Central memory CD8-positive, alpha-beta T cell (primary cell): ENCODE measurements at regions not wholly inside any gene's neighbourhood (a gene's known extent, or its start where the extent isn't known, plus 50 kb on each side); places are given as distances from the start of the nearest gene placed in this dataset.

Experiments
- ATAC-seq: fragments of 150-1000 bp; cut with Tn5 transposase; replicated peaks from 2 replicates; pipeline ENCODE4 v1.10.0; 2022; ENCODE audit warnings: mild to moderate bottlenecking, moderate FRiP score, moderate number of reproducible peaks; ENCODE audit not compliant: poor library complexity, severe bottlenecking; ENCODE audit errors: extremely low read depth
- DNase-seq, 2 donors: peaks; one replicate each; pipeline ENCODE4 v3.0.0; 2021; ENCODE audit warnings: low spot score in 2 of 2
- H3K27ac Mint-ChIP-seq: one replicate; pipeline ENCODE4 v1.8.0; 2022; ENCODE audit warnings: low read depth, mild to moderate bottlenecking, moderate library complexity, mixed read lengths
- H3K27me3 Mint-ChIP-seq: one replicate; pipeline ENCODE4 v1.8.0; 2022; ENCODE audit warnings: mixed read lengths
- H3K36me3 Mint-ChIP-seq: one replicate; pipeline ENCODE4 v1.8.0; 2022; ENCODE audit warnings: mild to moderate bottlenecking, moderate library complexity, mixed read lengths; ENCODE audit not compliant: insufficient read depth
- H3K4me1 Mint-ChIP-seq: one replicate; pipeline ENCODE4 v1.8.0; 2022; ENCODE audit warnings: mixed read lengths
- H3K4me3 Mint-ChIP-seq: one replicate; pipeline ENCODE4 v1.8.0; 2022; ENCODE audit warnings: mild to moderate bottlenecking, moderate library complexity, mixed read lengths
- H3K9me3 Mint-ChIP-seq: one replicate; pipeline ENCODE4 v1.8.0; 2022; ENCODE audit warnings: mixed read lengths

DNA sequence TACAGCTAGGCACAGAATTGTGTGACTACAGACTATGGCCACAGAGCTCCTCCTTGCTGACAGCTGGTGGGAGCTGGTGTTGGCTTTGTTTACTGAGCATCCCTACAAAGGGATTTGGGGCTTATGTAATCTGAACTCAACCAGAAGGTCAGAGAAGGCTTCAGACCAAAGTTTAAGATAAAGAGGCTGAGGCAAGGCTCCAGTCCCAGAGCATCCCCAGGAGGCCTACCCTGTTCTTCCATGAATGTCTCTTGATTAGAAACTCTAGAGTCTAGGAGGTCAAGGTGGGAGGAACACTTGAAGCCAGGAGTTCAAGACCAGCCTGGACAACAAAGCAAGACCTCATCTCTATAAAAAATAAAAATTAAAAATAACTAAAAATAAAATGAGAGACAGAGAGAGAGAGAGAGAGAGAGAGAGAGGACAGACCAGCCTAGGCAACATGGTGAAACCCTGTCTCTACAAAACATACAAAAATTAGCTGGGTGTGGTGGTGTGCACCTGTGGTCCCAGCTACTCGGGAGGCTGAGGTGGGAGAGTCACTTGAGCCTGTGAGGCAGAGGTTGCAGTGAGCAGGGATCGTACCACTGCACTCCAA is 125.5 kb upstream of the SERPIND1 start:
- DNase-seq: no peak
- Mint-ChIP-seq H3K27me3 (no peaks in the 10 kb centered on the region), H3K4me1 (no peaks in the 10 kb centered on the region), H3K4me3 (no peak overlapping the region), H3K27ac (no peak overlapping the region), H3K36me3 (no peaks in the 10 kb centered on the region), H3K9me3 (no peaks in the 10 kb centered on the region)
- ATAC-seq: no peak

DNA sequence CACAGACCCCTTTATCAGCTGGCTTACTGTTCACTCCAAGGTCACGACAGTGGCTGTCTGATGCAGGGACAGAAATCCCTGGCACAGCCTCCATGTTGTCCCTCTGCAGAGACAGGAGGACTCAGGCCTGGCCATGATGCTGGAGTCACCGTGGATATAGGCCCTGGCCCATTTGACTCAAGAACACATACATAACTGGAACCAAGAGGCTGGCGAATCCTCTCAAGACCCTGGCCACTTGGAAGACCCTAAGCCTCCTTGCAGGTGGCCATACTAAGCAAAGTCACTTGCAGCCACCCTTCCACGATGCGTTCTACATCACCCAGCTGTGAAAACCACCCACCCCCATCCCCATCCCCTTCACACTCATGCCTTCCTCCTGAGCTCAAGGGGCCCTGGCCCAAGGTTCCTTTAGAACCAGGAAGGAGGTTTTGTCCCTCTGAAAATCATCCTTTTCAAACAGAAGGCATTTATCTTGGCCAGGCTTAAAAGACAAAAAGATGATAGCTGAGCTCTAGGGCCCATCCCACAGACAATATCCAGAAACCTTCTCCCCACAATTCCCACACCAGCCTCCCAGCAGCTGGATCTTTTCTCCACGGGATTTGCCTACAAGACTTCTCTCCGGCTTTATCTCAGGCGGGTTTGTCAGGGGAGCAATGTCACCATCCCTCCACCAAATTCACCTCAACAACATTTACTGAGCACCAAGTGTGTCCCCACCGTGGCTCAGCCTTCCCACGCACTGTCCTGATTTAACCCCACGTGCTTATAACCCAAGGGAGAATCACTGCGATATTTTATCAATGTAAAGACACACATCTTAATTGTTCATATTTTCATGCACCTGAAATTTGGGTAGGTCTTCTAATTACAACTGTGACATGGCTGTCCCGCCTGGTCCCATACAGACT is 123.4 kb upstream of the SERPIND1 start:
- Mint-ChIP-seq H3K4me1 (no peaks in the 10 kb centered on the region), H3K27me3 (no peaks in the 10 kb centered on the region), H3K36me3 (no peaks in the 10 kb centered on the region), H3K4me3 (no peak overlapping the region), H3K9me3 (no peaks in the 10 kb centered on the region), H3K27ac (no peak overlapping the region)
- no peak for DNase-seq
- ATAC-seq: no peak

DNA sequence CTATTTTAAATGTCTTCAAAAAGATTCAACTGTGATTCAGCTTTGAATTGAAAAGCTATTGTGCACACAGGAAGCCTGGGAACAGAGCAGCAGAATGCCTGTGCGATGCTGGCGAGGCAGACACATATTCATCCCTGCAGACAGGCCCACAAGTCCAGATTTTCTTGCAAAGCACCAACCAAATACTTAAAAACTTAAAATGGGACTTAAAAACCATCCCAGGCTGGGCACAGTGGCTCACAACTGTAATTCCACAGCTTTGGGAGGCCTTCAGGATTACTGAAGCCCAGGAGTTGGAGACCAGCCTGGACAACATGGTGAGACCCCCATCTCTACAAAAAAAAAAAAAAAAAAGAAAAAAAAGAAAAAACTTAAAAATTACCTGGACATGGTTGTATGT is 122.6 kb upstream of the SERPIND1 start:
- ATAC-seq (no peak), DNase-seq (no peak)
- H3K27me3 Mint-ChIP-seq: no peaks in the 10 kb centered on the region
- no peaks in the 10 kb centered on the region for H3K4me1 Mint-ChIP-seq
- no peak overlapping the region for H3K4me3 Mint-ChIP-seq
- H3K36me3 Mint-ChIP-seq: no peaks in the 10 kb centered on the region
- no peak overlapping the region for H3K27ac Mint-ChIP-seq
- H3K9me3 Mint-ChIP-seq: no peaks in the 10 kb centered on the region

DNA sequence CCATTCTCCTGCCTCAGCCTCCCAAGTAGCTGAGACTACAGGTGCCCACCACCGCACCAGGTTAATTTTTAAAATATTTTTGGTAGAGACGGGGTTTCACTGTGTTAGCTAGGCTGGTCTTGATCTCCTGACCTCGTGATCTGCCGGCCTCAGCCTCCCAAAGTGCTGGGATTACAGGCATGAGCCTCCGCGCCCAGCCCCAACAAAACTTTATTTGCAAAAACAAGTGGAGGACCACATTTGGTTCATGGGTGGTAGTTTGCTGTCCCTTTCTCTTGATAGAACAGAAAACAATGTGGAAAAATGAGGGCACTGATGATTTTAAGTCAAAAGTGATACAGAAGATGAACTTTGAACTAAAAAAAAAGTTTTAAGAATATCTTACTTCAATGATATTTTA is 121.8 kb upstream of the SERPIND1 start:
- no peak overlapping the region for H3K4me3 Mint-ChIP-seq
- DNase-seq (no peak), ATAC-seq (no peak)
- H3K36me3 Mint-ChIP-seq: no peaks in the 10 kb centered on the region
- H3K27me3 Mint-ChIP-seq: peaks cover 1% of the 10 kb centered on the region
- H3K9me3 Mint-ChIP-seq: no peaks in the 10 kb centered on the region
- no peaks in the 10 kb centered on the region for H3K4me1 Mint-ChIP-seq
- no peak overlapping the region for H3K27ac Mint-ChIP-seq

DNA sequence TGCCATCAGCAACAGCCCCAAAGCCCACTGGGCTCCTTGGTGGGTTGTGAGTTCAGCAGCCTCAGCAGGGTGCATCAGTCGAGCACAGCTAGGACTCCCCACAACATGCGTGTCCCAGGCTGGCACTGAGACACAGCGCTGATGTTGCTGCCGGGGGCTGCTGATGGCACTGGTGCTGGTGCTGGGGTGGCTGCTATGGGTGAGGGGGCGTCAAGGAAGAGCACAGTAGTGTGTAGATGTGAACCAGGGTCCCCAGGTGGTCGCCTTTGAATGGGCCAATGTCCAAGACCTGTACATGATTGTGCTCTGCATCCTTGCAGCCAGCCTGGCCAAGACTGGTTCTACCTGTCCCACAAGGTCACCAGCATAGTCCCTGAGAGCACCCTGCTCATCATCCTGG is 121.3 kb upstream of the SERPIND1 start:
- Mint-ChIP-seq H3K4me3 (no peak overlapping the region), H3K4me1 (no peaks in the 10 kb centered on the region), H3K27me3 (peaks cover 6% of the 10 kb centered on the region), H3K36me3 (no peaks in the 10 kb centered on the region), H3K9me3 (no peaks in the 10 kb centered on the region), H3K27ac (no peak overlapping the region)
- DNase-seq (no peak), ATAC-seq (no peak)

DNA sequence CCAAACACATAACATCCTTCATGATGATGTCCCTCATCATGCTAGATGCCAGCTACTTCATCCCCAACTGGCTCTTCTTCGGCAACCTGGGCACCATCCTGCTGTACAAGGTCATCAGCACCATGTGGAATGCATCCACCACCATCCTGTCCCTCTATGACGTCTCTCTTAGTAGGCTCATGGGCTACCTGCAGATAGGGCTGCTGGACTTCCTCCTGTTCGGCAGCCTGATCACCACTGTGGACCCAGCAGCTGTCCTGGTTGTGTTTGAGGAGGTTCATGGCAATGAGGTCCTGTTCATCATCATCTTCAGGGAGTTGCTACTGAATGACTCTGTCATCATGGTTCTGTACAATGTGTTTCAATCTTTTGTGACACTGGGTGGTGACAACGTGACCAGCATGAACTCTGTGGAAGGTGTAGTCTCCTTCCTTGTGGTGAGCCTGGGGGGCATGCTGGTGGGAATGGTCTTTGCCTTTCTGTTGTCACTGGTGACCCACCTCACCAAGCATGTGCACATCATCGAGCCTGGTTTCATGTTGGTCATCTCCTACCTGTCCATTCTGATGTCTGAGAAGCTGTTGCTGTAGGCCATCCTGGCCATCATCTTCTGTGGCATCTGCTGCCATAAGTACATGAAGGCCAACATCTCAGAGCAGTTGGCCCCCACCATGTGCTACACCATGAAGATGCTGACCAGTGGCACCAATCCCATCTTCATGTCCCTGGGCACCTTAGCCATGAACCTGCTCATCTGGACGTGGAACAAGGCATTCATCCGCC is 120.7 kb upstream of the SERPIND1 start:
- Mint-ChIP-seq H3K4me3 (no peak overlapping the region), H3K27ac (no peak overlapping the region), H3K36me3 (no peaks in the 10 kb centered on the region), H3K27me3 (peaks cover 12% of the 10 kb centered on the region), H3K9me3 (no peaks in the 10 kb centered on the region), H3K4me1 (no peaks in the 10 kb centered on the region)
- DNase-seq (peak in 1 of 2 donors; percentile 7), ATAC-seq (no peak)

DNA sequence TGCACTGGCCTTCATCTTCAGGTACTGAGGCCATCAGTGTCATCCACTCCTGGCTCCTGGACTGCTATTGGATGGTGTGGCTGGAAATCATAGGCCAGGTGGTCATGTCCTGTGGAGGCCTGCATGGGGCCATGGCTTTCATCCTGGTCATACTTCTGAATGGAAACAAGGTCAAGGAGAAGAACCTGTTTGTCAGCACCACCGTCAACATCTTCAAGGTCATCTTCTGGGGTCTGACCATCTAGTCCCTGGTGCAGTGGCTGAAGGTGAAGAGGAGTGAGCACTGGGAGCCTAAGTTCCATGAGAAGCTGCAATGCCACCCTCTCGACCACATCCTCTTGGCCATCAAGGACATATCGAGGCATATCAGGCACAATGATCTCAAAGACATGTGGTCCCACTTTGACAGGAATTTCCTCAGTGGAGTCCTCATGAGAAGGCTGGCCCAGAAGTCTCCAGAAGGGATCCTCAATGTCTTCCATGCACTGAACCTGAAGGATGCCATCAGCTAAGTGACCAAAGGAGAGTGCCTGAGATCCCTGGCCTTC is 120.0 kb upstream of the SERPIND1 start:
- H3K27ac Mint-ChIP-seq: no peak overlapping the region
- peaks cover 15% of the 10 kb centered on the region for H3K27me3 Mint-ChIP-seq
- H3K4me3 Mint-ChIP-seq: no peak overlapping the region
- H3K36me3 Mint-ChIP-seq: no peaks in the 10 kb centered on the region
- no peak for ATAC-seq
- H3K4me1 Mint-ChIP-seq: no peaks in the 10 kb centered on the region
- DNase-seq: peak in 1 of 2 donors; percentile 12
- no peaks in the 10 kb centered on the region for H3K9me3 Mint-ChIP-seq

DNA sequence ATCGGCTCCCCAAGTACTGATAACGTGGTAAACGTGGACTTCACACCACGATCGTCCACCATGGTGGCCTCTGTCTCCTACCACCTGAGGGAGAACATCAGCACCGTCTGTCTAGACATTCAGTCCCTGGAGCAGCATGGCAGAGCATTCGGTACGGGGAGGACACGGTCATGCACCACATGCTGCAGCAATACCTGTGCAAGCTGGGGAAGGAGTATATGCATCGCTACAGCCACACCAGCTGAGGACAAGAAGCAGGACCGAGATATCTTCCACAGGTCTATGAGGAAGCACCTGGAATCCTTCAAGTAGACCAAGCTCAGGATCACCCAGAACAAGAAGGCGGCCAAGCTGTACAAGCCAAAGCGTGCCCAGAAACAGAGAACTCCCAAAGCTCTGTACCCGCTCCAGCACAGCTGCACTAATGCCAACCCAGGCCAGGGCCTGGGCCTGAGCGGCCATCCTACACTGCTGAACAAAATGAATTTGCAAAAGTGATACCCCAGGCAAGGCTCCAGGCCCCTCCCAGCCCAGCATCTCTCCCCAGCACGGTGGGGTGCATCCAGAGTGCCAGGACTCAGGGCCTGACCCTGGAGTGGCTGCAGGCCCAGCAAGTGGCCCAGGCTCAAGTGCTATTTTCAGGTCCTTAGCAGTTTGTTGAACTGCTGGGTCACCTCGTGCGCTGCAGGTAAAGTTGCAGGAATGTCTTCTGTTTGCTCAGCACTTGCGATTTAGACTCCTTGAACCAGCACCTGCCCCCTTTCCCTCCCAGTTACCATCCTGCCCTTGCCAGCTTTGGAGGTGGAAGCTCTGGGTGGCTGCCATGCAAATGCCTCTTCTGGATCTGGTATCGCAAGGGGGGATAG is 119.3 kb upstream of the SERPIND1 start:
- Mint-ChIP-seq H3K9me3 (no peaks in the 10 kb centered on the region), H3K27ac (no peak overlapping the region), H3K4me3 (no peak overlapping the region), H3K4me1 (no peaks in the 10 kb centered on the region), H3K27me3 (peaks cover 15% of the 10 kb centered on the region), H3K36me3 (no peaks in the 10 kb centered on the region)
- peak in 1 of 2 donors; percentile 8 for DNase-seq
- ATAC-seq: no peak

DNA sequence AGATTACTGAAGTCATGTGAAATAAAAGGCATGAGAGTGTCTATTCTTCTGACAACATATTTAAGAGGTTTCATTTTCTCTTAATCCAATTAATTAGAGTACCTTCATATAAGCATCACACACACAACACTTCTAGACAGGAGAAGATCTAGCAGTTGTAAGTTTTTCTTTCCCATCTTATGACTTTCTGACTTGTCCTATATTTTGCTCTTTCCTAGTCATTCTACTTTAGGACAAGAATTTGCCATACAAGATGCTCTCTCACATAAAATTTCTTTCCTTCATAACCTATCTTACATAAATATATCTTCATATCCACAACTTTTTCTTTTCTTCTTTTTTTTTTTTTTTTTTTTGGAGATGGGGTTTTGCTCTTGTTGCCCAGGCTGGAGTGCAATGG is 118.3 kb upstream of the SERPIND1 start:
- Mint-ChIP-seq H3K4me3 (no peak overlapping the region), H3K36me3 (no peaks in the 10 kb centered on the region), H3K27me3 (peaks cover 15% of the 10 kb centered on the region), H3K9me3 (no peaks in the 10 kb centered on the region), H3K4me1 (no peaks in the 10 kb centered on the region), H3K27ac (no peak overlapping the region)
- ATAC-seq: no peak
- no peak for DNase-seq

DNA sequence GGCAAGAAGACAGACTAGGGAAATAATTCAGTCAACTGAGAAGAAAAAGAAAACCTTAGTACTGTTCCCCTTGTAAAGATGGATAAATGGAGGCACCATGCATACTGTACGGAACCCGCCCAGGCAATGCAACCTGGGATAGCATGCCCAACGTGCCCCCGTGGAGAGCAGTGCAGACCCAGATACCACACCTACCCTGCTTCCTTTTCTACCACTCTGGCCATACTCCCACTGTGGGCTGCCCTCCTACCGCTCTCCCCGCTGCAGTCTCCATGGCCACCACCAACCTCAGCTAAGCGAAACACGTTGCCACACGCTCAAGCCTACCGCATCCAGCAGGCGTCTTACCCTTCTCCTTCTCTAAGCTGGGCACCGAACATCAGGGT is 117.4 kb upstream of the SERPIND1 start:
- DNase-seq (peak in 1 of 2 donors; percentile 5), ATAC-seq (no peak)
- Mint-ChIP-seq H3K4me1 (no peaks in the 10 kb centered on the region), H3K27ac (no peak overlapping the region), H3K9me3 (no peaks in the 10 kb centered on the region), H3K27me3 (peaks cover 20% of the 10 kb centered on the region), H3K4me3 (no peak overlapping the region), H3K36me3 (no peaks in the 10 kb centered on the region)

DNA sequence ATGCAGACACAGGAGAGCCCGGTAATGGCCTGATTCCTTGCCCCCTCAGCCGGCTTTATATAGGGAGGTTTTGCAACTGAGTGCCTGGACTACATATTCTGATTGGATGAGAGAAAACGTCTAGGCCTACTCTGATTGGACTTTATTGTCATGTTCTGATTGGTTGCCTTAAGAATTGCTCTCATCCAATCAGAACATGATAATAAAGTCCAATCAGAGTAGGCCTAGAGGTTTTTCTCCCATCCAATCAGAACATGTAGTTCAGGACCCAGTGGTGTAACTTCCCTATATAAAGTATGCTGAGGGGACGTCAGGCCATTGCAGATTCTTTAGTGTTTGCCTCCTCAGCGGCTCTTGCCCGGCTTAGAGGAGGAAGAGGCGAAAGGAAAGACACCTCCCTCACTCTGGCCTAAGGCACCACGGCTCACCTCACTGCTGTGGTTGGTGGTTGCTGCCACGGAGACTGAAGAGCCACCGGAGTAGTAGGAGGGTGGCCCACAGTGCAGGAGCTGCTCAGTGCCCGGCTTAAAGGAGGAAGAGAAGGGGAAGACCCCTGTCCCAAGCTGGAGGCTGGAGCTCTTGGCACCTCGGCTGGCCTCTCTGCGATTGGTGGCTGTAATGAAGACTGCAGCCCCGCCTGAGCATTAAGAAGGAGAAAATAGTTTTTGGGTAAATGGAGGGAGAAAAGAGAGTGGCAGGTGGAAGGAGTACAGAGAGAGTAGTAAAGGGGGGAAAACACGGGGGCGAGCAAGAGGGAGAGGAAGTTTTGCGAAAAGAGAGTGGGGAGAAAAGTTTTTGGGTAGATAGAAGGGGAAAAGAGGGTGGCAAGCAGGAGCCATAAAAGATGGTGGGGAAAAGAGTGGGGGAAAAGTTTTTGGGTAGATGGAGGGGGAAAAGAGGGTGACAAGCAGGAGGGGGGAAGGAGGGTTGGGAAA is 116.7 kb upstream of the SERPIND1 start:
- Mint-ChIP-seq H3K27ac (no peak overlapping the region), H3K4me3 (no peak overlapping the region), H3K9me3 (no peaks in the 10 kb centered on the region), H3K36me3 (no peaks in the 10 kb centered on the region), H3K27me3 (peaks cover 25% of the 10 kb centered on the region), H3K4me1 (no peaks in the 10 kb centered on the region)
- DNase-seq (peak in 1 of 2 donors; percentile 5), ATAC-seq (no peak)
